Cardiac fibroblast (primary cell): ENCODE measurements at regions not wholly inside any gene's neighbourhood (a gene's known extent, or its start where the extent isn't known, plus 50 kb on each side); places are given as distances from the start of the nearest gene placed in this dataset.

ENCODE experiments used
- DNase-seq, 2 donors: peaks; one replicate each; pipeline versions ENCODE4 v3.0.0 to v3.0.0-alpha.2; 2010; ENCODE audit warnings: low read depth in 2 of 2
- H3K4me3 ChIP-seq, 2 donors: replicated peaks in 1 of 2; 1 replicate in 1 of 2; 2 replicates in 1 of 2; pipeline ENCODE4 v1.5.1; 2011; ENCODE audit warnings: low read depth in 2 of 2, low read length in 2 of 2, mild to moderate bottlenecking in 2 of 2, moderate library complexity in 1 of 2
- TF ChIP-seq, protein P1 (sequence below): IDR thresholded peaks from one replicate; pipeline ENCODE4 v1.5.1; 2011; ENCODE audit warnings: low read depth, mild to moderate bottlenecking, low read length, inconsistent platforms

DNA sequence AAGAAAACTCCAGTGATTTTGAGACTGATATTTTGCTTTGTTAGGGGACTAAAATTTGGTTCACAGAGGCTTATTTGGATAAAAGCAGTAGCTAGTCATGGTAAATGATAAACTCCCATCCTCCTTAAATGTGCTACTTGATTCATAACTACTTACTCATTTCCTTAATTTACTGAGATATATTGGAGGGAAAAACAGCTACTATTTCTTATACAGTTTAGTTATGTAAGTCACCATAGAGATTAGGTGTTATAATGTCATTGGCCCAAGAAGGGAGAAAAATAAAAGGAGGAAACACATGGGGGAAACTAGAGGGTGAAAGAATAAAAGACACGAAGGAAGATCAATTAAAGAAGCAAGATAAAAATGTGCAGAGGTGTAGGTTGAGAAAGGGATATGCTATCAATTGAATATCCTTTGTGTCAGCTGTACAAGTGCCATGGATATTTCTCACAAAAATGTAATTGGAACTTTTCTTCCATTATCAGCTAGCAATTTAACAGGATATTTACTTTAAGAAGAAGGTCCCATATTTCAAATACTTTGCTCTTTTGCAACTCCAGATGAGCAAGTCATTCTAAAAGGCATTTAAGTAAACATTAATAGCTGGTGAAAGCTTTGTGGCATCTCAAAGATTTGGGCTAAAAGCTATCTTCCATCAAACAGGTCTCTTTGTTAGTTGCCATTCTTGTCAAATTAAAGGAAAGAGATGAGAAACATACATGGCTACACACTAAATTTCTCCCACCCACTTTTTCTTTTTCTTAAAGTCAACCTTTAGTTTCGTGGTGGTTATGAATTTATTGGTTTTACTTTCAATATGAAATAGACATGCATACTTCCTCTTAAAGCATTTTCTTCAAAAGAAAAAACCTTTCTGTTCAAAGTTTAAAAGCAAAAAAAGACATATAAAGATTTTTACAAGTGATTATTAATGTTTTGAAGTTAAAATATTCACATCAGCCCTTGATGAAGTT, 439.5 kb downstream of the CCER1 start:
- peak; percentile 8 to 50 for DNase-seq
- H3K4me3 ChIP-seq: no peak overlapping the region

DNA sequence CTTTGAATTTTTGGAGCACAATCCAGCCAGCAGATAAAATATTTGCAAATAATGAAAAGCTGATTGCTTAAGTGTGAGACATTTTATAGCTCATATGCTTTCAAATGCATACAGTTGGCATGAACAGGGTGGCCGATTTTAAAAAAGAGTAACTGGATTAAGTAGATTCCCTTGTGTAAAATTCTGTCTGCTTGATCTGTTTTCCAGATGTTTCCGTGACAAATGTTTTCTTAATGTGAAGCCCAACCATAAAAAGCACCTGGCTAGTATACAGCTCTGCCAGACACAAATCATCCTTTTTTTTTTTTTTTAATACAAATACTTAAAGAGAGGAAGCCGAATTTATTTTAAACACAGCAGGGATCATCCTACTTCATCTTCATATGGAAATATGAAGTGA, 440.7 kb downstream of the CCER1 start:
- peak; percentile 22 to 42 for DNase-seq
- TF ChIP-seq, protein P1, sequence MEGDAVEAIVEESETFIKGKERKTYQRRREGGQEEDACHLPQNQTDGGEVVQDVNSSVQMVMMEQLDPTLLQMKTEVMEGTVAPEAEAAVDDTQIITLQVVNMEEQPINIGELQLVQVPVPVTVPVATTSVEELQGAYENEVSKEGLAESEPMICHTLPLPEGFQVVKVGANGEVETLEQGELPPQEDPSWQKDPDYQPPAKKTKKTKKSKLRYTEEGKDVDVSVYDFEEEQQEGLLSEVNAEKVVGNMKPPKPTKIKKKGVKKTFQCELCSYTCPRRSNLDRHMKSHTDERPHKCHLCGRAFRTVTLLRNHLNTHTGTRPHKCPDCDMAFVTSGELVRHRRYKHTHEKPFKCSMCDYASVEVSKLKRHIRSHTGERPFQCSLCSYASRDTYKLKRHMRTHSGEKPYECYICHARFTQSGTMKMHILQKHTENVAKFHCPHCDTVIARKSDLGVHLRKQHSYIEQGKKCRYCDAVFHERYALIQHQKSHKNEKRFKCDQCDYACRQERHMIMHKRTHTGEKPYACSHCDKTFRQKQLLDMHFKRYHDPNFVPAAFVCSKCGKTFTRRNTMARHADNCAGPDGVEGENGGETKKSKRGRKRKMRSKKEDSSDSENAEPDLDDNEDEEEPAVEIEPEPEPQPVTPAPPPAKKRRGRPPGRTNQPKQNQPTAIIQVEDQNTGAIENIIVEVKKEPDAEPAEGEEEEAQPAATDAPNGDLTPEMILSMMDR: no peak
- no peak overlapping the region for H3K4me3 ChIP-seq

More for the DNA sequence above, 439.5 kb downstream of the CCER1 start:
- TF ChIP-seq, protein P1: no peak

DNA sequence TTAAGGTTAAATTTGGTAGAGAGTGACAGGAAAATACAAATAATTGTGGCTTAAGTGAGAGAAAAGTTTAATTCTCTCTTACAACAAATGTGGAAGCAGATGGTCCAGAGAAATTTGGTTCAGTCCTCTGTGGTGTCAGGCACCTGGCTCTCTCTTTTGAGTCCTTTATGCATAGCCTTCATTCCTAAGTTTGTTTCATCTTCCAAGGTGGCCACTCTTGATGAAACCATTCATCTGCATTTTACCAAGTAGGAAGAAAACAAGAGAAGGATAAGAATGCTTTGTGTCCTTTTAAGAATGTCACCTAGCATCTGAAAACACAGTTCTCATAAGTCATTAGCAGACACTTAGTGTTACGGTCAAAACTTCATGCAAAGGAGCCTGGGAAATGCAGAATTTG, 442.5 kb downstream of the CCER1 start:
- H3K4me3 ChIP-seq: no peak overlapping the region
- no peak for DNase-seq
- TF ChIP-seq, protein P1: no peak

DNA sequence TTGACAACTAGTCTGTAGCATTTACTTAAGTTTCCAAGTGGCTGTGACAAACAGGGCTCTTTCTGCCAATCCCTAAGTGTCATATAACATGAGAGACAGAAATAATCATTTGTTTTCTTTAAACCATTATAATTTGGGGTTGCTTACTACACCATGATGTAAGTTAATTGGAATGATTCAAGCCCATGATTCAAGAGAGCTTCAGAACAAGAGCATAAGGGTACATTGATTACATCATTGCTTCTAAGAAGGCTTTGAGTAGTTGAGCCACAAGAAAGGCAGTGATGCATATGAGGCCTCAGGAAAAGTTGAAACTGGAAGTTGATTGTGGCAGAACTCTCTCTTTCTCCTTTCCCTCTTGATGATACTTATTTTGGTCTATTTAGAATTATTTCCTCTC, 444.0 kb downstream of the CCER1 start:
- H3K4me3 ChIP-seq: no peak overlapping the region
- peak; percentile 3 to 77 for DNase-seq
- TF ChIP-seq, protein P1: no peak

DNA sequence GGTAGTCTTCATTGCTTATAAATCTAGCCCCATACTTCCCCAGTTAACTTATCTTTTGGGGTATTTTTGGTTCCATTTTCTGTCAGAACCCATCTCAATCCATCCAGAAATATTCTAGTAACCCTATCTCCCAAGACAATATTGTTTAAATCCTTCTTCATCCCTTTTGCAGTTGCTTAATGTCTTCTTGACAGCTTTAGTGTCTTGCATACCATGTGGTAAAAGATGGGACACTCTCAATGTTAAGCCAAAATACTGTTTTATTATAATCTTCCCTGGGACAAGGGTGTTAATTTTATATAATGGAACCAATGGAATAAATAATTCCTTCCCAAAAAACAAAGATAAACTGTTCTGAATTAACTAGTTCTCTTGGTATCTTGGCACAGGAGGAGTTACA, 450.2 kb downstream of the CCER1 start:
- H3K4me3 ChIP-seq: no peak overlapping the region
- TF ChIP-seq, protein P1: no peak
- DNase-seq: no peak

DNA sequence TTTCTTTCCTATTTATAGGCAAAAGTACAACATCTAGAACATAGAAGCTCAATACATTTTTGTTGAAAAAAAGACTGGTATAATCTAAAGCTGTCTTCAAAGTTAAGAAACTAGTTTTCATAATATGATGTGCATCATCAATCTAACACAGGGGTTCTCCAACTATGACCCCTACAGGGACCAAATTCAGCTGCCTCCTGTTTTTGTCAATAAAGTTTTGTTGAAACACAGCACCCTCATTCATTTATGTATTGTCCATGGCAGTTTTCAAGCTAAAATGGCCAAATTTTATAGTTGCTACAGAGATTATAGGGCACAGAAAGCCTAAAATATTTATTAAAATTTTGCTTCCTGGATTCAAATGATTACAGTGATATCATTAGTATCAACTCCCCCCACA, 452.9 kb downstream of the CCER1 start:
- TF ChIP-seq, protein P1: no peak
- DNase-seq: no peak
- no peak overlapping the region for H3K4me3 ChIP-seq

DNA sequence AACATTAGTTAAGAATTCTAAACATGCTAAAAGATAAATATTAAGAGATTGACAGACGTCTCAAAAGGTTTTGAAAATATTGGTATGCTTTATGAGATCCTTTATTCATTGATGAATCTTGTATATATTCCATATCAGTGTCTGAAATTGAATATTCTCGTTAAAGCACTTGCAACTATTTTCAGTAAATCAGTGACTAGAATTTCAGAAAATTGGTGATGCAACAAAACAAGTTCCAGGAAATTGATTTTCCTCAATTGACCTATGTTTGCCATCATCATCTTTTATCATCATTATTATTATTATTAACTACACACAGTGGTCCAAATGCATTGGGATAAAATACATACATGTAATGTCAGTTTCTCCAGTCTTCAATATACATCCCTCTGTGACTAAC, 453.6 kb downstream of the CCER1 start:
- TF ChIP-seq, protein P1: no peak
- DNase-seq: no peak
- H3K4me3 ChIP-seq: no peak overlapping the region
